ENCODE measurements at regions not wholly inside any gene's neighbourhood (a gene's known extent, or its start where the extent isn't known, plus 50 kb on each side); places are given as distances from the start of the nearest gene placed in this dataset.

- Histone ChIP-seq H3K4me2 (ENCODE audit: insufficient read depth, insufficient read length, low read length) (no peak overlapping the region), H2BK12ac (ENCODE audit: insufficient read length, low read depth, low read length) (no peak overlapping the region), H3K14ac (ENCODE audit: insufficient read depth, low read length) (no peak overlapping the region), H2BK15ac (ENCODE audit: low read depth, low read length) (no peak overlapping the region), H3K27me3 (ENCODE audit: insufficient read depth, low read length) (no peaks in the 10 kb centered on the region; the same call in 1 of the 2 replicates), H4K91ac (ENCODE audit: insufficient read length, low read depth, low read length) (no peak overlapping the region), H3K4me1 (ENCODE audit: insufficient read depth, low read length) (no peaks in the 10 kb centered on the region), H4K8ac (replicated peaks; ENCODE audit: insufficient read length, low read depth, low read length) (no peak overlapping the region), H2BK20ac (ENCODE audit: low read depth, low read length, poor library complexity, severe bottlenecking) (no peak overlapping the region), H2AK5ac (ENCODE audit: insufficient read length, low read length) (no peak overlapping the region), H3K79me2 (ENCODE audit: insufficient read depth, low read length) (no peaks in the 10 kb centered on the region), H3K23me2 (ENCODE audit: insufficient read length, low read depth, low read length, poor library complexity, severe bottlenecking) (peaks cover 7% of the 10 kb centered on the region), H3K9me3 (ENCODE audit: control insufficient read depth, low read depth, low read length) (no peaks in the 10 kb centered on the region), H3K18ac (ENCODE audit: insufficient read length, low read depth, low read length) (no peak overlapping the region), H4K20me1 (ENCODE audit: control insufficient read depth, insufficient read depth, insufficient read length) (no peaks in the 10 kb centered on the region), H3K23ac (ENCODE audit: insufficient read length, low read depth, low read length) (no peak overlapping the region), H3K56ac (ENCODE audit: insufficient read length, low read depth, low read length) (no peak overlapping the region), H2AFZ (ENCODE audit: low read length) (no peak overlapping the region), H3T11ph (ENCODE audit: low read length) (no peak overlapping the region), H3K4ac (ENCODE audit: low read depth, low read length) (no peak overlapping the region), H4K5ac (ENCODE audit: insufficient read length, low read depth, low read length) (no peak overlapping the region), H2BK120ac (ENCODE audit: low read depth, low read length, poor library complexity, severe bottlenecking) (no peak overlapping the region), H3K9ac (ENCODE audit: extremely low read depth, insufficient read length, low read length) (no peak overlapping the region), H2BK5ac (ENCODE audit: insufficient read length, low read length) (no peak overlapping the region), H3K79me1 (ENCODE audit: insufficient read depth, low read depth, low read length, poor library complexity, severe bottlenecking) (no peaks in the 10 kb centered on the region), H3K27ac (ENCODE audit: insufficient read length, low read depth, low read length) (no peak overlapping the region)
- no peak for DNase-seq
- TF ChIP-seq, protein P1, sequence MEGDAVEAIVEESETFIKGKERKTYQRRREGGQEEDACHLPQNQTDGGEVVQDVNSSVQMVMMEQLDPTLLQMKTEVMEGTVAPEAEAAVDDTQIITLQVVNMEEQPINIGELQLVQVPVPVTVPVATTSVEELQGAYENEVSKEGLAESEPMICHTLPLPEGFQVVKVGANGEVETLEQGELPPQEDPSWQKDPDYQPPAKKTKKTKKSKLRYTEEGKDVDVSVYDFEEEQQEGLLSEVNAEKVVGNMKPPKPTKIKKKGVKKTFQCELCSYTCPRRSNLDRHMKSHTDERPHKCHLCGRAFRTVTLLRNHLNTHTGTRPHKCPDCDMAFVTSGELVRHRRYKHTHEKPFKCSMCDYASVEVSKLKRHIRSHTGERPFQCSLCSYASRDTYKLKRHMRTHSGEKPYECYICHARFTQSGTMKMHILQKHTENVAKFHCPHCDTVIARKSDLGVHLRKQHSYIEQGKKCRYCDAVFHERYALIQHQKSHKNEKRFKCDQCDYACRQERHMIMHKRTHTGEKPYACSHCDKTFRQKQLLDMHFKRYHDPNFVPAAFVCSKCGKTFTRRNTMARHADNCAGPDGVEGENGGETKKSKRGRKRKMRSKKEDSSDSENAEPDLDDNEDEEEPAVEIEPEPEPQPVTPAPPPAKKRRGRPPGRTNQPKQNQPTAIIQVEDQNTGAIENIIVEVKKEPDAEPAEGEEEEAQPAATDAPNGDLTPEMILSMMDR (conservative IDR thresholded peaks at IDR 0.05): no peak
- H3K4me3 Mint-ChIP-seq: no peak overlapping the region
- no peaks in the 10 kb centered on the region for H3K9me3 Mint-ChIP-seq
- peaks cover 17% of the 10 kb centered on the region in 2 experiments for H3K4me1 Mint-ChIP-seq
- H3K27me3 Mint-ChIP-seq (ENCODE audit: low read depth): peaks cover 39% of the 10 kb centered on the region
- no peaks in the 10 kb centered on the region for H3K36me3 Mint-ChIP-seq (ENCODE audit: insufficient read depth in 1 of 3, low read depth in 3 of 3)
- H3K27ac Mint-ChIP-seq: no peak overlapping the region
- WGBS (ENCODE audit: extremely low coverage, insufficient read length, low lambda C conversion rate): no CpG with 5 or more reads among the region's 4 CpGs
These were observed 139.2 kb downstream of the TPRA1 start for GRCh38 chr3:127451321-127451720.
